Omental fat pad (tissue), 3 donors: ENCODE measurements at regions not wholly inside any gene's neighbourhood (a gene's known extent, or its start where the extent isn't known, plus 50 kb on each side); places are given as distances from the start of the nearest gene placed in this dataset.
"Not testable (repeated sequence)": the region's sequence is repeated elsewhere in the genome, so short reads cannot be mapped to it uniquely, and the experiment has no call there.

Source experiments
- ATAC-seq: fragments of 150-250 bp; one replicate; pipeline ENCODE4 v1.9.1; 2016; ENCODE audit warnings: mild to moderate bottlenecking, moderate library complexity; ENCODE audit not compliant: low FRiP score
- DNase-seq: peaks from one replicate; pipeline ENCODE4 v3.0.0-alpha.2; 2019; ENCODE audit warnings: low spot score
- CTCF ChIP-seq, 3 donors: fragments of 450-650 bp; IDR thresholded peaks; one replicate each; pipeline ENCODE4 v1.5.1; 2016 to 2017; ENCODE audit warnings: antibody characterized with exemption in 3 of 3, mild to moderate bottlenecking in 3 of 3, moderate library complexity in 2 of 3

- no peak for DNase-seq
- no peak for TF ChIP-seq CTCF (IDR thresholded peaks at IDR 0.05)
- ATAC-seq, result no peak
These were observed 76.2 kb upstream of the IVNS1ABP start for GRCh38 chr1:185393205-185393604.

DNA sequence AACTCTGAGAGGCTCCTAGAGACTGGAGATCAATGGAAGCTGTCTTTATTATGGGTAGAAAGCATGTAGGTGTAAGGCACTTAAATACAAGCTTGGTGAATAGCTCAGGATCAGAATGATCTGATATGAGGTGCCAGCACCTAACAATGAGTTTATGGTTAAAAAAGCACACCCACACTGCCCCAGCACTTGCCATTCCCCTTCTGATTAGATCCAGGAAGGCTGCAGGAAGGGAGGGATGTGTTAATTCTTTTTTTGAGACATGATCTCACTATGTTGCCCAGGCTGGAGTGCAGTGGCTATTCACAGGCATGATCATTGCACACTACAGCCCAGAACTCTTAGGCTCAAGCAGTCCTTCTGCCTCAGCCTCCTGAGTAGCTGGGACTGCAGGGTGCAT lies 71.8 kb upstream of the IVNS1ABP start:
- TF ChIP-seq CTCF (IDR thresholded peaks at IDR 0.05), result no peak
- no peak for ATAC-seq

DNA sequence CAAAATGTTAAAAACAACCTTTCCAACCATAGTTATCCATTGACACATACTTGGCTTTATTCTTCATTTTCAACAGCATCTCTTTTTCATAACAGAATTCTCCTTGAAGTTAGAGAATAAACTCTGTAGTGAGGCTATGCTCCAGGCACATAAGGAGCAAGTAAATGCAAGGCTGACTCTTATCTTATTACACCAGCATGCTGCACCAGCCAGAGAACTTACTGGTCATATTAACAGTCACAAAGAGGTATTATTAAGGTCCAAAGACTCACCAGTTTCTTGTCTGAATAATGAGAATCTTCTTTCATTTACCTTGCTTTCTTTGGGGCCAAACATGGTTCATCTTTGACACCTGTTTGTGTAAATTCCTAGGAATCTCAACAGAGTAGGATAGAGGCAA lies 71.3 kb upstream of the IVNS1ABP start:
- no peak for TF ChIP-seq CTCF (IDR thresholded peaks at IDR 0.05)
- no peak for DNase-seq
- no peak for ATAC-seq

More for the DNA sequence above, 71.8 kb upstream of the IVNS1ABP start:
- no peak for DNase-seq

GRCh38 chr1:185385991-185386390 lies 68.9 kb upstream of the IVNS1ABP start:
- no peak for DNase-seq
- TF ChIP-seq CTCF (IDR thresholded peaks at IDR 0.05), result no peak
- ATAC-seq, result no peak

DNA sequence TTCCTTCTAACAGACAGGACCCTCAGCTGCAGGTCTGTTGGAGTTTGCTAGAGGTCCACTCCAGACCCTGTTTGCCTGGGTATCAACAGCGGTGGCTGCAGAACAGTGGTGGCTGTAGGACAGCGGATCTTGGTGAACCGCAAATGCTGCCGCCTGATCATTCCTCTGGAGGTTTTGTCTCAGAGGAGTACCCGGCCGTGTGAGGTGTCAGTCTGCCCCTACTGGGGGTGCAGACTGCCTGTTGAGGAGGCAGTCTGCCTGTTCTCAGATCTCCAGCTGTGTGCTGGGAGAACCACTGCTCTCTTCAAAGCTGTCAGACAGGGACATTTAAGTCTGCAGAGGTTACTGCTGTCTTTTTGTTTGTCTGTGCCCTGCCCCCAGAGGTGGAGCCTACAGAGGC lies 66.8 kb upstream of the IVNS1ABP start:
- ATAC-seq, DNase-seq: not testable (repeated sequence)

DNA sequence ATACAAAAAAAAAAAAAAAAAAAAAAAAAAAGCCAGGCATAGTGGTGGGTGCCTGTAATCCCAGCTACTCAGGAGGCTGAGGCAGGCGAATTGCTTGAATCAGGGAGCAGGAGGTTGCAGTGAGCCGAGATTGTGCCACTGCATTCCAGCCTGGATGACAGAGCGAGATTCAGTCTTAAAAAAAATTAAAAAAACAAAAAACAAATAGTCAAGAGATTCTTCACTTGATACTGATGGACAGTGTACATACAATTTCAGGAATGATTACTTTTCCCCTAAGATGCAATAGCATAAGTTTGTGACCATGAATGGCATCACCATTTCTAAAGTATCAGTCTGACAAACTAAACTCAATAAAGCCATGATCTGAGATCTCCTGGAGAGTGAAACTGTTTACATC lies 60.8 kb upstream of the IVNS1ABP start:
- TF ChIP-seq CTCF (IDR thresholded peaks at IDR 0.05), result no peak
- DNase-seq (no peak), ATAC-seq (no peak)

GRCh38 chr1:185376840-185377635 lies 60.0 kb upstream of the IVNS1ABP start:
- DNase-seq, result no peak
- TF ChIP-seq CTCF (IDR thresholded peaks at IDR 0.05), result no peak
- ATAC-seq, result no peak
